ENCODE measurements at regions not wholly inside any gene's neighbourhood (a gene's known extent, or its start where the extent isn't known, plus 50 kb on each side); places are given as distances from the start of the nearest gene placed in this dataset.

GRCh38 chr2:147250652-147251356, 594.0 kb upstream of the ACVR2A start:
- no peak for DNase-seq

- DNase-seq, result no peak
These were observed 597.1 kb upstream of the ACVR2A start for GRCh38 chr2:147247749-147248148.

GRCh38 chr2:147242445-147242844, 602.4 kb upstream of the ACVR2A start:
- no peak for DNase-seq

- no peak for DNase-seq
These were observed 608.2 kb upstream of the ACVR2A start for GRCh38 chr2:147236601-147237000.

GRCh38 chr2:147232225-147232669, 612.6 kb upstream of the ACVR2A start:
- DNase-seq, result no peak

GRCh38 chr2:147231607-147232006, 613.2 kb upstream of the ACVR2A start:
- no peak for DNase-seq

- no peak for DNase-seq
These were observed 613.7 kb upstream of the ACVR2A start for GRCh38 chr2:147231081-147231480.

- no peak for DNase-seq
These were observed 617.5 kb upstream of the ACVR2A start for GRCh38 chr2:147227313-147227712.

- DNase-seq, result peak; percentile 36
These were observed 620.8 kb upstream of the ACVR2A start for GRCh38 chr2:147224070-147224469.

GRCh38 chr2:147223553-147224060, 621.2 kb upstream of the ACVR2A start:
- DNase-seq, result peak; percentile 5

- DNase-seq, result no peak
These were observed 621.7 kb upstream of the ACVR2A start for GRCh38 chr2:147223119-147223518.

GRCh38 chr2:147222506-147222905, 622.3 kb upstream of the ACVR2A start:
- DNase-seq, result no peak

- no peak for DNase-seq
These were observed 629.9 kb upstream of the ACVR2A start for GRCh38 chr2:147214914-147215313.

GRCh38 chr2:147211484-147211883, 633.3 kb upstream of the ACVR2A start:
- DNase-seq, result no peak

- peak; percentile 80 for DNase-seq
These were observed 640.7 kb upstream of the ACVR2A start for GRCh38 chr2:147204102-147204501.

- peak; percentile 4 for DNase-seq
These were observed 646.1 kb upstream of the ACVR2A start for GRCh38 chr2:147198651-147199171.

GRCh38 chr2:147197754-147198483, 646.9 kb upstream of the ACVR2A start:
- no peak for DNase-seq

- no peak for DNase-seq
These were observed 662.6 kb upstream of the ACVR2A start for GRCh38 chr2:147182260-147182659.

- no peak for DNase-seq
These were observed 663.3 kb upstream of the ACVR2A start for GRCh38 chr2:147181351-147182029.

GRCh38 chr2:147177071-147177857, 667.6 kb upstream of the ACVR2A start:
- DNase-seq, result no peak

- no peak for DNase-seq
These were observed 670.0 kb upstream of the ACVR2A start for GRCh38 chr2:147174824-147175254.

GRCh38 chr2:147173798-147174197, 671.0 kb upstream of the ACVR2A start:
- DNase-seq, result no peak

Data from fibroblast of skin of right biceps (primary cell).